Gastrocnemius medialis (tissue), 4 donors: ENCODE measurements at regions not wholly inside any gene's neighbourhood (a gene's known extent, or its start where the extent isn't known, plus 50 kb on each side); places are given as distances from the start of the nearest gene placed in this dataset.
A peak's percentile ranks its signal among the peaks of the same experiment; 100 is the strongest.

Experiments used
- ATAC-seq, 2 donors: fragments of 150-250 bp; one replicate each; pipeline ENCODE4 v1.9.1; 2016
- DNase-seq, 2 donors: peaks; one replicate each; pipeline ENCODE4 v3.0.0-alpha.2; 2019
- H3K27ac ChIP-seq, 4 donors: fragments of 200-600 bp; sonication (generic); 1 replicate in 1 of 4; 2 replicates in 3 of 4; pipeline ENCODE4 v1.5.1; 2016 to 2018; ENCODE audit warnings: mild to moderate bottlenecking in 2 of 4, moderate library complexity in 1 of 4
- H3K27me3 ChIP-seq, 3 donors: fragments of 200-600 bp; sonication (generic) in 2 of 3; 1 replicate in 1 of 3; 2 replicates in 2 of 3; pipeline versions ENCODE4 v1.5.1 to v1.6.0; 2016 to 2019; ENCODE audit warnings: mild to moderate bottlenecking in 1 of 3, moderate library complexity in 1 of 3
- H3K36me3 ChIP-seq, 2 donors: fragments of 200-600 bp; sonication (generic) in 1 of 2; one replicate each; pipeline ENCODE4 v1.5.1; 2017 to 2018
- H3K4me1 ChIP-seq, 2 donors: fragments of 200-600 bp; sonication (generic) in 1 of 2; one replicate each; pipeline ENCODE4 v1.5.1; 2016 to 2017; ENCODE audit warnings: mild to moderate bottlenecking in 2 of 2
- H3K4me3 ChIP-seq, 4 donors: fragments of 200-600 bp; sonication (generic) in 3 of 4; 1 replicate in 1 of 4; 2 replicates in 3 of 4; pipeline ENCODE4 v1.5.1; 2016 to 2019; ENCODE audit warnings: mild to moderate bottlenecking in 2 of 4
- H3K9me3 ChIP-seq, 3 donors: fragments of 200-600 bp; sonication (generic) in 2 of 3; 1 replicate in 1 of 3; 2 replicates in 2 of 3; pipeline ENCODE4 v1.5.1; 2016 to 2019
- CTCF ChIP-seq, 5 experiments: fragments of 450-650 bp in 3 of 5; fragments of 200-600 bp in 2 of 5; sonication (generic) in 2 of 5; IDR thresholded peaks in 4 of 5; conservative IDR thresholded peaks in 1 of 5; 1 replicate in 4 of 5; 2 replicates in 1 of 5; pipeline ENCODE4 v1.5.1; 2016 to 2019; ENCODE audit warnings: antibody characterized with exemption in 5 of 5, mild to moderate bottlenecking in 3 of 5, moderate library complexity in 3 of 5
- POLR2A ChIP-seq, 2 donors: fragments of 450-650 bp; IDR thresholded peaks; one replicate each; pipeline ENCODE4 v1.6.1; 2017; ENCODE audit warnings: antibody characterized with exemption in 2 of 2, mild to moderate bottlenecking in 2 of 2, moderate library complexity in 2 of 2
- in situ Hi-C, 4 donors: fragments of 200-750 bp; cut with MboI; loops; one replicate each; pipeline versions ENCODE4 v1.15.0 to v1.8.0; 2017; ENCODE audit warnings: low sequenced_read_pairs in 4 of 4
- intact Hi-C: fragments of 100-400 bp; cut with DNase I; formaldehyde crosslinking; loops from one replicate; pipeline ENCODE4 v1.15.1; 2023; ENCODE audit warnings: low total_unique reads

DNA sequence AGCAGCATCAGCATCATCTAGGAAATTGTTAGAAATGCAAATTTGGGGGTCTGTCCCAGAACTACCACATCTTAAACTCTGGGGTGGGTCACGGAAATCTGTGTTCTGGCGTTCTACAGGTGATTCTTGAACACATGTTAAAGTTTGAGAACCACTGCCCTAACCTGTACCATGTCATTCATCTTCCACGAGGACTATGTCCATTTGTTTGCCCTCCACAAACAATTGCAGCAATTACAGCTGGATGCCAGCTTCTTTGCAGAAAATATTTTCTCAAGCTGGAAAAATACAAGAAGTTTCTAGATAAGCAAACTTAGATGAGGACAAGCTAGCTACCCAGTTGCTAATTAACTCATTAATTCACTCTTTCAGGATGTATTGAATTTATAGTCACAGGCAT is 54.1 kb downstream of the MAFB start:
- no peak for ATAC-seq
- Histone ChIP-seq H3K4me1 (no peaks in the 10 kb centered on the region), H3K9me3 (no peaks in the 10 kb centered on the region), H3K36me3 (no peaks in the 10 kb centered on the region), H3K27ac (no peak overlapping the region), H3K27me3 (no peaks in the 10 kb centered on the region), H3K4me3 (no peak overlapping the region)
- in situ Hi-C loops (no loop called here), intact Hi-C loops (no loop called here)
- no peak for DNase-seq
- TF ChIP-seq POLR2A (IDR thresholded peaks at IDR 0.05) (no peak), CTCF (IDR thresholded peaks at IDR 0.05 in 4 of 5, conservative IDR thresholded peaks at IDR 0.05 in 1 of 5) (no peak)

- intact Hi-C loops, result no loop called here
- no peak for ATAC-seq
- in situ Hi-C loops, result no loop called here
Observed at GRCh38 chr20:40633123-40633850, 55.7 kb downstream of the MAFB start.

GRCh38 chr20:40632346-40632976 is 56.6 kb downstream of the MAFB start:
- ATAC-seq (no peak), DNase-seq (no peak)
- H3K27me3 ChIP-seq, result no peaks in the 10 kb centered on the region
- H3K4me1 ChIP-seq, result no peaks in the 10 kb centered on the region
- H3K4me3 ChIP-seq, result no peak overlapping the region
- TF ChIP-seq POLR2A (IDR thresholded peaks at IDR 0.05) (no peak), CTCF (IDR thresholded peaks at IDR 0.05 in 4 of 5, conservative IDR thresholded peaks at IDR 0.05 in 1 of 5) (no peak)
- in situ Hi-C loops (no loop called here), intact Hi-C loops (no loop called here)
- no peak overlapping the region for H3K27ac ChIP-seq
- H3K36me3 ChIP-seq, result no peaks in the 10 kb centered on the region
- H3K9me3 ChIP-seq, result no peaks in the 10 kb centered on the region

More at GRCh38 chr20:40633123-40633850, 55.7 kb downstream of the MAFB start:
- no peaks in the 10 kb centered on the region for H3K27me3 ChIP-seq
- DNase-seq, result no peak
- TF ChIP-seq POLR2A (IDR thresholded peaks at IDR 0.05), result no peak
- no peak for TF ChIP-seq CTCF (IDR thresholded peaks at IDR 0.05 in 4 of 5, conservative IDR thresholded peaks at IDR 0.05 in 1 of 5)
- H3K36me3 ChIP-seq, result no peaks in the 10 kb centered on the region
- no peak overlapping the region for H3K4me3 ChIP-seq
- no peaks in the 10 kb centered on the region for H3K9me3 ChIP-seq
- no peaks in the 10 kb centered on the region for H3K4me1 ChIP-seq
- H3K27ac ChIP-seq, result no peak overlapping the region

DNA sequence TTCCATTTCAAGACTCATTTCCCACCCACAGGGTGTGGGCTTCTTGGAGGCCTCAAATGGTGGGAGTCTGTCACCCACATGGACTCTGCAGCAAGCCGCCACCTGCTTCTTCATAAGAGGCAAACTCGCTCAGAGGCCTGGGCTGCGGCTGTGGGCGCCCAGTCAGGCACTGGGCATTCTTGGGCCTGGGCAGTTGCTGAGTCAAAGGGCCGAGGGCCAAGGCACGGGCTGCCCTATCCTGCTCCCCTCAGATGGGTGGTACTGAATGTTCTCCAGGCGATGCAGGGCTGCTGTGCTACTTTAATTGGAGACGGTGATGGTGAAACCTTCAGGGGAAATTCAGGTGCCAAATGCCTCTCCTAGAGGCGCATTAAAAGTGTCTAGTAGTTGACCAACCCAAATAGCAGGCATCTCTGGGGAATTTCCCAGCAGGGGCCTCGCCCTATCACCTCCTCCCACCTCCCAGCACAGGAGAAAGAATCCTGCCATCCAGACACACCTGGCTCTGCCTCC is 57.9 kb downstream of the MAFB start:
- H3K27ac ChIP-seq, result peak overlapping the region in 1 of 4 donors; percentile 35
- H3K9me3 ChIP-seq, result no peaks in the 10 kb centered on the region
- no peaks in the 10 kb centered on the region for H3K36me3 ChIP-seq
- no peak overlapping the region for H3K4me3 ChIP-seq
- H3K4me1 ChIP-seq, result no peaks in the 10 kb centered on the region
- in situ Hi-C loops (no loop called here), intact Hi-C loops (no loop called here)
- DNase-seq, result peak; percentile 39 to 49
- peak; percentile 55 to 79 for ATAC-seq
- no peak for TF ChIP-seq POLR2A (IDR thresholded peaks at IDR 0.05)
- TF ChIP-seq CTCF (IDR thresholded peaks at IDR 0.05 in 4 of 5, conservative IDR thresholded peaks at IDR 0.05 in 1 of 5), result no peak
- H3K27me3 ChIP-seq, result no peaks in the 10 kb centered on the region
